HEK293T (cell line): ENCODE measurements at regions not wholly inside any gene's neighbourhood (a gene's known extent, or its start where the extent isn't known, plus 50 kb on each side); places are given as distances from the start of the nearest gene placed in this dataset.

ENCODE experiments used
- ELF4 ChIP-seq: fragments of 450-650 bp; IDR thresholded peaks from 2 replicates; pipeline ENCODE4 v1.6.1; 2017; ENCODE audit warnings: antibody characterized with exemption
- HDGF ChIP-seq: fragments of 450-650 bp; IDR thresholded peaks from 2 replicates; pipeline ENCODE4 v1.6.1; 2017; ENCODE audit warnings: antibody characterized with exemption, borderline replicate concordance
- NFRKB ChIP-seq: fragments of 450-650 bp; IDR thresholded peaks from 2 replicates; pipeline ENCODE4 v1.6.1; 2016; ENCODE audit warnings: mild to moderate bottlenecking, moderate library complexity
- SP1 ChIP-seq: fragments of 450-650 bp; IDR thresholded peaks from 2 replicates; pipeline ENCODE4 v1.6.1; 2017
- TARDBP ChIP-seq: fragments of 450-650 bp; IDR thresholded peaks from 2 replicates; pipeline ENCODE4 v1.6.1; 2016

- TF ChIP-seq HDGF (no peak), SP1 (no peak), NFRKB (no peak), ELF4 (no peak), TARDBP (no peak)
Observed at GRCh38 chr2:160993654-160994061, 166.6 kb upstream of the TANK start.
